ENCODE measurements at regions not wholly inside any gene's neighbourhood (a gene's known extent, or its start where the extent isn't known, plus 50 kb on each side); places are given as distances from the start of the nearest gene placed in this dataset.
"Not testable (repeated sequence)": the region's sequence is repeated elsewhere in the genome, so short reads cannot be mapped to it uniquely, and the experiment has no call there.

DNA sequence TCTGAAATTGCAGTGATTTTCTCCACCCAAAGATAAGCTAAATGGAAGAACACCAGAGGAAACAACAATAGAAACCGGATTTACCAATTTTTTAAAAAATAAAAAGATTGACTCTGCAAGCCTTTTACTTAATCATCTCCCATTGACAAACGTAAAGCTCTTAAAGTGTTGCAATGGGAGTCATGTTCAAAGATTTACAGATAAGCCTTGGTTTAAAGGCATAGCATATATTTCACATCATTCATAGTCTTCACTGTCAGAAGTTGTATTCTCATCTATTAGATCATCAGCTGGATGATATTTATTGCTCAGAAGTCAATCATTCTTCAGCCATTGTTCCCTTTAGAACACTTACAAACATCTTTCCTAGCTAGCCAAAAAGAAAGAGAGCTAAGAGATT, 397.6 kb downstream of the GBE1 start:
- DNase-seq: no peak

DNA sequence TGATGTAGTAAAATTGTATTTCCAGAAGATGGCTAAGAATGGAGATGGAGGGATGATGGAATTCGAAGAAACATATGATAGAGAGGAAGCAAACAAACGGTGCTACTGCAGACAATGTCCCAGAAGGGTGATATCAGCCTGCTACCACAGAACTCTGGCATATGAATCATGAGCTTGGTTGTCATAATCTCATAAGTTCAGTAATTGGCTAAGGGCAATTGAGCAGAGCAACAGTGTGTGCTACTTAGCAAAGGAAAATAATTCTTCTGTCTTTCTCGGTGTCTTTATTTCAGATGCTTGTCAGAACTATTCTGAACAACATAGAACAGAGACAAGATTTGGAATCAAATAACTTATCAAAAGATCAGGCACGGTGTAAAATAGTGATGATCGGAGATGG, 407.3 kb downstream of the GBE1 start:
- no peak for DNase-seq

DNA sequence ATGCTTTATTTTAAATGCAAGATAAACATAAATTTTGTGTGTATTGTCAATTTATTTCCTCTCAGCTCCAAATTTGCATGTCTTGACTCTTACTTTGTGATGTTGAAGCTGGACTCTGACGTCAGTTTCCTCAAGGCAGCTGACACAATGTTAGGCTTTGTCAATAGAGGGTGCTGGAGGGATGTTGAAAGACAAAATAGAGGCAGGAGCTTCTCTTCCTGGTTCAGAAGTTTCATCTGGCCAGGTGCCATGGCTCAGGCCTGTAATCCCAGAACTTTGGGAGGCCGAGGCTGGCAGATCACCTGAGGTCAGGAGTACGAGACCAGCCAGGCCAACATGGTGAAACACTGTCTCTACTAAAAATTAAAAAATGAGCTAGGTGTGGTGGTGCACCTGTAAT, 408.6 kb downstream of the GBE1 start:
- DNase-seq: peak in 1 of 5 experiments; percentile 6

DNA sequence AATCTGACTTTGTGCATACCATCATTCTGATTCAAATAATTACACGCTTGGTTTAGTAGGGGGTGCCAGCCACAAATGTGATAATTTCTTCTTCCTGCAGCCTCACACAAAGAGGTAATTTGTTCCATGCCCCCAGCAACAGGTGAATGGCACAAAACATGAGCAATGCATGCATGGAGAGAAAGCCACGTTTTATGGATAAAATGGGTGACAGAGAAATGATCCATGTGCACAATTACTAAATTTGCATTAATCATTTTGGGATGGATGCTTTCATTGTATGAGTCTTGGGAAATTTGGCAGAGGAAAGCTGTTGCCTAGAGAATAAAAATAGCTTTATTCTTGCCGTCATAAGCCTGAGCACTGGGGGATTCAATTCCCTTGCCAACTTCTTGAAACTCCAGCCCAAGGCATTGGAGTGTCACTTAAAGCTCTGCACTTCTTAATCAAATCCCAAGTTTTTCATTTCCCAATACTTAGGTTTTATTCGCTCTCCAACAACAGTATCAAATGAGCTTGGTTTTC, 411.6 kb downstream of the GBE1 start:
- no peak for DNase-seq

DNA sequence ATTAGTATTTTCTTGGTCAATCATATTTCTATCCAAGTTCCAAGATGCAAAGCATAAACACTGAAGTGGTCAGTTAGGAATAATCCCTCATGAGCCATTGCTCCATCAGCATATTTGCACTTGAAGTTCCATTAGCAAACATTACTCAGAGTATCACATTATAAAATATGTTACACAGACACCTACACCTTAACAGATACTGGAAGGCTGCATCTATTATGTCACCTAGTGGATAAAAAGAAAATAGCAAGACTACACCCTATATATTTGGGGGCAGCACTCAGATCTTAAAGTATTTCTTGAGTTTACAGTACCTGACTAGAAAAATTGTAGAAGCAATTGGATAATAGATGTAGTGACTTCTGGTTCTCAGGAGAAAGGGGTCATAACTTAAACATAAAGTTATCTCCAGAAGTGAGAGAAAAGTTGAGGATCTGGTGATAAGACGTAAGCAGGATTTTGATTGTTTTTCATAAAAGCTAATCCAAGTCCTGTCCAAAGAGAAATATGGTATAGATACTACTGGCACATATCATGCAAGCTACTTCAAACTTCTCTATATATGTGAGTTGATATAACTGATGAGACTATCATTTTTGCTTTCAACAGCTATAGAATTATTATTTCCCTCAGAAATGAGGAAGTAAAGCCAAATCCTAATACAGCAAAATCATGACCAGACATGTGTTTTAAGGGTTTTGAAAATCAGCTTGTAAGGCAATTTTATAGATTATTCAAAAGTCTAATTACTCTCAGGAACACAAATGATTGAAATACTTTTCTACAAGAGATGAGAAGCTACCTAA, 422.2 kb downstream of the GBE1 start:
- no peak for DNase-seq

DNA sequence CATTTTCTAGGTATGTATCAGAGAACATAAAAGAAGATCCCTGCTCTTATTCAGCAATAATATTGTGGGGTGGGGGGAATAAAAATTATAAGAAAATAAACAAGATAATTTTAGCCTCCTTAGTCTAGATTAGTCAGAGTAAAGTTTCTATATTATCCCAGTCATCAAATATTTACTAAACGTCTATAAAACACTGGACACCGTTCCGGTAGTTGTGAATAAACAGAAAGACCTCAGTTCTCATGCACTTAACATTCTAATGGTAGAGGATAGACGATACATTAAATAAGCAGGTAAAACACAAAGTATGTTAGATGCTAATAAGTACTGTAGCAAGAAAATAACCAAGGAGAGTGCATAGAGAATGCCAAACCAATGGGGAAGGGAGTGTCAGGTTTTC, 425.0 kb downstream of the GBE1 start:
- DNase-seq: no peak

DNA sequence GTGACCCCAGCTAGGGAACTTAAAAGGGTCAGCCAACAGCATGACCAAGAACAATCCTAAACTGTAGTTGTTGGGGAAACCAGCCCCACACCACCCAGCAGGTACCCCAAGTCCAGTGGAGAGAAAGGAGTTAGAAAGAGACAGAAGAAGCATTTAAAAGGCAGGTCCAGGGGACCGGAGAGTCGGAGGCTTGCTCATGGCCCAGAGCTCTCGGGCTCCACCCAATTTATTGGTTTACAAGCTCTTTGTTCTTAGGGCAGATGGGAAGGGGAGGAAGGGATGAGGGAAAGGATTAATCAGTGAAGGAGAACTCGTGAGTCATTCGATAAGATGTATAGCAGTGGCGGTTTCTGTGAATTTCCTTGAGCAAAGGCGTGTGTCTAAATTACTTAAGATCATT, 431.6 kb downstream of the GBE1 start:
- not testable (repeated sequence) for DNase-seq

DNA sequence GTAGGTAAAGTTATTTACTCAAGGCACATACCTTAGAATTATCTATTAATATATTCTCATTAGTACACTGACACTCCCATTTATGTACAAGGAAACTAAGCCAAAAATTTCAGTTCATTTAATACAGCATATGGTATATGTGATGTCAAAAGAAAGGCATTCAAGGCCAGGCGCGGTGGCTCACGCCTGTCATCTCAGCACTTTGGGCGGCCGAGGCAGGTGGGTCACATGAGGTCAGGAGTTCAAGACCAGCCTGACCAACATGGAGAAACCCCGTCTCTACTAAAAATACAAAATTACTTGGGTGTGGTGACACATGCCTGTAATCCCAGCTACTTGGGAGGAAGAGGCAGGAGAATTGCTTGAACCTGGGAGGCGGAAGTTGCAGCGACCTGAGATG, 435.2 kb downstream of the GBE1 start:
- DNase-seq: no peak

DNA sequence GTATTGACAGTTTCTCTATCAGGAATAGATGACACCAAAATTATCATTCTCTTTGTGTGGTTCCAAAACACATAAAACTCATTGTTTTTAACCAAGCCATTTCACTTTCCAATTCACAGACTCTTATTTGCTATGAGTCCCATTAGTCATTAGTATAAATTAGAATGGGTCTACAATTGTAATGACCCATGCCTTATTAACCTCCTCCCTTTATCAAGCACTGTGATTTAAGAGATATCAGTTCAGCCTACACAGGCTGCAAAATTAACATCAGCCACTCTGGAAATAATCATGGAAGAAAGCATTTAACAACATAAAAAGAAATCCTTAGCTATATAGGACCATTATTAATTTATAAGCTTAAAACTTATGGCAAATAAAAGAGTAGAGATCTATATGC, 440.6 kb downstream of the GBE1 start:
- no peak for DNase-seq

DNA sequence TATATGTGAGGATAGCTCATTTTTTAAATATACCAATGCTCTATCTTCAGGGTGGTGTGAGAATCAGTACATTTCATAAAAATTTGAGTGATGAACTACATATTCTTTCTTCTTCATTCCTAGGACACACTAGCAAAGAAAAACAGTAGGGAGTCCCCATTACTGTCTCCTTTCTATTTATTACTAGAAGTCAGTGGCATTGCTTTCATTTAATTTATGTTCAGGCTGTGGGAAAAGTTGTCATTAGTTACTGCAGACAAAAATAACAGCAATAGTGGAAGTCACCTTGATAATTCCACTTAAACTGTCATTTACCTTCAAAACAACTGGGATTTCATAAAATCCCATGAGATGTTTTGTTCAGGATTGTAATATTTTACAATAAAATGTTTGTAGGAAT, 446.4 kb downstream of the GBE1 start:
- no peak for DNase-seq

DNA sequence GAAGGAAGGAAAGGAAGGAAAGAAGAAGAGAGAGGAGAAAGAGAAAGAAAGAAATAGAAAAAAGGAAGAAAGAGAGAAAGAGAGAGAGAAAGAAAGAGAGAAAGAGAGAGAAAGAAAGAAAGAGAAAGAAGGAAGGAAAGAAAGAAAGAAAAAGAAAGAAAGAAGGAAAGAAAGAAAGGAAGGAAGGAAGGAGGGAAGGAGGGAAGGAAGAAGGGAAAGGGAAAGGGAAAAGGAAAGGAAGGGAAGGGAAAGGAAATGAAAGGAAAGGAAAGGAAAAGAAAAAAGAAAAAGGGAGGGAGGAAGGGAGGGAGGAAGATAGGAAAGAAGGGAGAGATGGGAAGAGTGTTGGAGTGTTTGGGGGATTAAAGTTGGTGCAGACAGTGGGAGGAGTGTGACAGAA, 450.1 kb downstream of the GBE1 start:
- no peak for DNase-seq

DNA sequence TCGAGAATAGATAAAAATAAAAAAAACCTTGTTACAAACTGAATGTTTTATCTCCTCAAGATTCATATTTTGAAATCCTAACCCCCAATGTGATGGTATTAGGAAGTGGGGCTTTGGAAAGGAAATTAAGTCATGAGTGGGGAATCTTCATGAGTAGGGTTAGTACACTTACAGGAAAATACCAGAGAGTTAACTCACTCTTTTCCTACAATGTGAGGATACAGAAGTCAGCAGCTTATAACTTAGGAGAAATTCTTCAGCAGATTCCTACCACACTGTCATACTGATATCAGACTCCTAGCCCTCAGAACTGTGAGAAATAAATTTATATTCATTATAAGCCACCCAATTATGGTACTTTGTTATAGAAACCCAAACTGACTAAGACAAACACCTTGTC, 453.1 kb downstream of the GBE1 start:
- DNase-seq: no peak

DNA sequence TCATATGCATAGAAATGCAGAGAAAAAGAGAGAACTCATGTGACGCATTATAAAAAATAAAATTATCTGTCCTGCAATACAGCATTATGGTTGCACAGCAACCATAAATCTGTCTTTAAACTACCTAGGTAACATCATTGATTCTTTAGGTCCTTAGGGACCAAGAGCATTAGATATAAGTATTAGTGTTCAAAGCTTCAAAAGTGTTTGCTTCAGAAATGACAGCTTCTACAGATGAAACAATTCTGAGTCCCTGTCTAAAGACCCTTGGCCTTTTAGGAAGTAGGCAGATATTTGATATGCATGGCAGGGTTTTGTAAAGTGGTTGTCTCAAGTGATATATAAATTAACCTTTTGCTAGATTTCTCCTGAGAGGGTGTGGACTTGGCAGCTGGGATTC, 454.2 kb downstream of the GBE1 start:
- DNase-seq: no peak

DNA sequence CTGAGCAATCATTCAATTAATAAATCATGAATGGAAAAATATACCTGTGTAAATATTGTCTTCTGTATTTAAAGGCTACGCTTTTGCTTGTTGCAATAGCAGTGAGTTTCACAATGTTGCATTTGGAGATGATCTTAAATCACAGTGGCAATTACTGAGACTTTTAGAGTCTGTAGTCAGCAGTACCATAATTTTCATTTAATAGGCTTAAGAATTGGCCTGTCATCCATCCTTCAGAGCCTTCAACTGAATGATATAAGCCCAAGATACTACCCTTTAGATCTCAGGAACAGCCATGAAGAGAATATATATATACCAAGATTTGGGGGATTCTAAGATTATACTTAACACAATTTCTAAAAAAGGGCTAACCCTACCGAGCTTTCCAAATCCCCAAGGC, 458.1 kb downstream of the GBE1 start:
- no peak for DNase-seq

DNA sequence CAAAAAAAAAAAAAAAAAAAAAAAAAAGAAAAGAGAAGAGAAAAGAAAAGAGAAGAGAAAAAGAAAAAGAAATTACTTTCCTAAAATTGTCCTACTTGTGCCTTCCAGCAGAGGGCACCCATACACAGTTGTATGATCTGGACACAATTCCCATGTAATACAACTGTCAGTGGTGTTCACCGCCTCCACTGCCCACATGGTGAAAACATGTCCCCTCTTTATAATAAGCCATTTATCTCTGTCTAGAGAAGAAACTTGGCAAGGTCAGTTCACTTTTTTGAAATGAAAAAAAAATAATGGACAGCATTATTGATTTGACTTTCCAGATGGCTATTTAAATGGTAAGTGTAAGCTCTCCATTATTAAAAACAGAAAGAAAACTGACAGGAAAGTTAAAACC, 459.4 kb downstream of the GBE1 start:
- DNase-seq: peak in 1 of 5 experiments; percentile 21

DNA sequence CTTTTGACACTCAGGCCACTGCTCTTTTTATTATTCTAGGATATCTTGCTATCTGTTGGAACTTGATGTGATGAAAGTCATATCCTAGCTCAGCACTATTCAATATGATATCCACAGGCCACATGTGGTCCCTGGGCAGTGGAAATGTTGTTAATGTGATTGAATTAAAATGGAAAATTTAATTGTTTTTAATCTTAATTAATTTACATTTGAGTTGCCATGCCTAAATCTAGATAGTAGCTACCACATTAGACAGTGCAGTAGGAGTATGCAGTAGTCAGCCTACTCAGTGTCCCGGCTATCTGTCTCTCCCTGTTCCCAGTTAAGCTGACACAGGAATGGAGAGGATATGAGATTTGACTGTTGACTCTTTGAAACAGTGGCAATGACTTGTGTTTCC, 460.2 kb downstream of the GBE1 start:
- DNase-seq: no peak

DNA sequence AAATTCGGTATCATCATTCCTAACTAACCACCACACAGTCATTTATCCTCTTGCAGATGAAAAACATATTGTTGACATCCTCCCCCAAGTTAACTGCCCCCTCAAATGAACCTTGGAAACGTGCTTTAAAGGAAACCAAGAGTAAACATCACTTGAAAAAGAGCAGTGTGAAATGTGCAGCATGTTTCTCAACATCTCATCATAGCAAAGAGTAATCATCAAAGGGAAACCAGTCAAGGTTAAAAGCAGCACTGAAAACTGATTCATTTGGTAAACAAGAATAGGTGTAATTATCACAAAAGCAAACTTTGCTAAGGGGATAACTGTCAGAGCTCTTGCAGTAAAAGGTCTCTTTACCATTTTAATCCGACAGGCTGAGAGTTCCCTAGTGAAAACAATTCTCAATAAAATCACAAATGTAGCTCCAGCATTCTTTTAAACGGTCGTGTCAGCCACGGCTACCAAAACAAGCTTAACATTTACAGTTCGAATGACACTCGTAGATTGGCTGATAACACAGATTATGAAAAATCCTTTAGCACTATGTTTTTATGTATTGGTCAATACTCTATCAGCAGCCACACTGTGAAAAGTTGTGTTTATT, 461.0 kb downstream of the GBE1 start:
- no peak for DNase-seq

DNA sequence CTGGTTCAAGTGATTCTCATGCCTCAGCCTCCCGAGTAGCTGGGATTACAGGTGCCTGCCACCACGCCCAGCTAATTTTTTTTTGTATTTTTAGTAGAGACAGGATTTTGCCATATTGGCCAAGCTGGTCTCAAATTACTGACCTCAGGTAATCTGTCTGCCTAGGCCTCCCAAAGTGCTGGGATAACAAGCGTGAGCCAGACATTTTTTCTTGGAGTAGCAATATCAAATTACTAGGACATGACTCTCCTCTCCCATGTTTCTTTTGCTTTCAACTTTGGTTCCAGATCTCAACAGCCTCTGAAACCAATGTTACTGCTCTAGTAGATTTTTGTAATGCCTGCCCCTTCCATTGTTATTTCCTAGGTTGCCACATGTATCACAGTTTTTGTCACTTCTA, 462.0 kb downstream of the GBE1 start:
- no peak for DNase-seq

DNA sequence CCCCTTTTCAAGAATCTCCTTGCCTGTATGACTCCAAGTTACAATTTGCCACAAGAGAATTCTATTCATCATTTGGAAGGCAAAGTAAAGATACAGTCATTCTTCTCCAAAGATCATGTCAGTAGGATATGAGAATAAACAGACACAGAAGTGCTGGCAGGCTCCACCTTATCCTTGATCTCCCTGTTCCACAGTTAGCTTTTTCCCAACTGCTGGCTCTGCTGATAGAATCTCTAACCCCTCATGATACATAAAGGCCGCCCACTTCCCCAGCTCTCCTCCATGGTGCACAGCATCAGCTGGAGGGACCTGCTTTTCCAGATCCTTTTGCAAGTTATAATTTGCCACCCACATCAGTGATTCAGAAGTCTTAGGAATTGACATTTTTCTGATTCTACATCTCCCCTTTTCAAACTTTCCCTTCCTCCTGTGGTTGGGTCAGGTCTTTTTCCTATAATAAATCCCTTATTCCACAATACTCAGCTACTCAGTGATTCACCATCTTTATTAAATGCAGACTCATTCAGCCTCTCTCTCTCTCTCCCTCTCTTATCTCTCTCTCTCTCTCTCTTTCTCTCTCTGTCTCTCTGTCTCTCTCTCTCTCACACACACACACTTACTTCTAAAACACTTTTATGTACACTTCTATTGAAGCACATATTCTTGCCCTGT, 465.4 kb downstream of the GBE1 start:
- no peak for DNase-seq

DNA sequence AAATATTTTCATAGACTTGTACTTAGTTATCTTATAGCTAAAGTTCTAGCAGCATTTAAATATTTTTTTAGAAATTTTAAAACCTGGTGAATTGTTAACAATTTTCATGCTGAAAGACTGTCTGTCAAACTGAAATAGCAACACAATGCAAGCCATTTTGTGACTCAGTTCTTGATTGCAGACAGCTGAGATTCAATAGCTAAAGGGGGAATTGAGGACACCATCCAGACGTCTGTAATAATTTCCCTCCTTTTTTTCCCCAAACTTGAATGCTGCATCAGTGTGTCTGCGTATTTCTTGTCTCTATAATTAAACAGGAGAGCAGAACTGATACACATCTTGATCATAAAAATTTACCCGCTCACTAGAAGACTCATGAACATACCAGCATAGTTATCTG, 468.3 kb downstream of the GBE1 start:
- no peak for DNase-seq

DNA sequence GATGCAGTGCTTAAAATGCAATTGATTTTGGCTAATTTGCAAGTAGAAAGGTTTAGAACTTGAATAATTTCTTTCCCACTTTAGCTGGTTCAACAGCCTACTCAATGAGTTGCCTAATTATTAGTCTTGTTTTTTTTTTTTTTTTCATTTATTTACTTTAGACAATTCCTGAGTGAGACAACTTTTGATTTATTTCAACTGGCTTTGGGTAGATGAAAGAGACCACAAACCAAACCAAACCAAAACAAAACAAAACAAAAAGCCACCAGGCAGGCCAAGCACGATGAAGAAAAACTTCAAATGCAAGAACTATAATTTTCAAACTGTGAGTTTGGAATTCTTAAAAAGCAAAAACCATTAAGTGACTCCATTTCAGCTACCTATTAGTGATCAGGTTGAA, 469.9 kb downstream of the GBE1 start:
- DNase-seq: no peak

DNA sequence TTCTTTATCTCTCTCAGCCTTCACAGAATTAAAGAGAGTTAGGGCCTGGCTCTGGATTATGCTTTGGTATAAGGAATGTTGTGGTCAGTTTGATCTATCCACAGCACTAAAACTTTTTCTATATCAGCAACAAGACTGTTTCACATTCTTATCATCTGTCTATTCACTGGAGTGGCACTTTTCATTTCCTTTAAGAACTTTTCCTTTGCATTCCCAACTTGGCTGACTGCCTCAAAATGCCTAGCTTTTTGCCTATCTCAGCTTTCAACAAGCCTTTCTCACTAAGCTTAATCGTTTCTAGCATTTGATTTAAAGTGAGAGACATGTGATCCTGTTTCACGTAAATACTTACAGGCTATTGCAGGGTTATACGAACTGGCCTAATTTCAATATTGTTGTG, 471.8 kb downstream of the GBE1 start:
- DNase-seq: no peak

DNA sequence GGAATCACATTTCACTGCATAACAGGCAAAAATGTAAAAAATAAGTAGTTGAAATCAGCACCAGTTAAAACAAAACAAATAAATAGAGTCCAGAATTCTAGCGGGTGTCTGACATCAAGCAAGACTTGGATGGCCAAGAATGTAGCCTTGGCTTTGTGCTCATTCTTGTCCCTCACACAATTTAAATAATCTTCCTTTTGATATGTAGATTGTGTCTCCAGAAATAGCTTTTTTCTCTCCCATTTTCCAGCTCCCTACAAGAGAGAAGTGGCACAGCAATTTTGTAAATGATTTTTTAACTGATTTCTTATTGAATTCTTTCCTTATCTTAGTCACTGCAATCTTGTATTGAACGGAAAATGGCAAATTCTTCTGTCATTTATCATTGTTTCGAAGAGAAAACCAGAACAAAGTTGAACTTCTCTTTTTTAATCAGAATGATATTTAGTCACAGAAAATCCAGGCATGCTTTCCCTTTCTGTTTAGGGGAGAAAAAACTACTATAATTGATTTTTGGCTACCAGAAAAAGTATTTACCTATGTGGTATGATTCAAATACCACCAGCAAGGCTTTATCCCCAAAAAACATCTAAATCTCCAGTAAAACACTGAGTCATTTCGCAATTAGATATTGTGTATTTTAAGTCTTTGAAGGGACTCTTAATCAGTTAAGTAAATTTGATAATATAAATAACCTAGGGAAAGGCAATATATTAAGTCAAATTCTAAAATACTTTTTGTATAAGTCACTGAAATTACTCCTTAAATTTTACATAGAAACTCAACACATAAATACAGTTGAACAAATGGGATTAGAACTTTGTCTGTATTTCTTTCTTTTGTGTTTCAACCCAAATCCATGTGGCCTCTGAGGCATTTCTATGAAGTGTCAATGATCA, 481.7 kb downstream of the GBE1 start:
- no peak for DNase-seq
